H1 (cell line): ENCODE measurements at regions not wholly inside any gene's neighbourhood (a gene's known extent, or its start where the extent isn't known, plus 50 kb on each side); places are given as distances from the start of the nearest gene placed in this dataset.

Source experiments
- ATF2 ChIP-seq: IDR thresholded peaks from 2 replicates; pipeline ENCODE4 v1.6.1; 2012; ENCODE audit warnings: low read length, inconsistent platforms
- CHD1 ChIP-seq: IDR thresholded peaks from 2 replicates; pipeline ENCODE4 v1.6.1; 2012; ENCODE audit warnings: low read depth, low read length, improper control_type of control experiment
- EP300 ChIP-seq, 2 experiments: IDR thresholded peaks; 1 replicate in 1 of 2; 2 replicates in 1 of 2; pipeline ENCODE4 v1.6.1; 2011 to 2012; ENCODE audit warnings: low read depth in 2 of 2, low read length in 2 of 2, mild to moderate bottlenecking in 2 of 2, borderline replicate concordance in 1 of 2, inconsistent platforms in 1 of 2, moderate library complexity in 1 of 2
- GABPA ChIP-seq: IDR thresholded peaks from 2 replicates; pipeline ENCODE4 v1.6.1; 2011; ENCODE audit warnings: mild to moderate bottlenecking, low read length, moderate library complexity, borderline replicate concordance; ENCODE audit not compliant: insufficient read depth
- KDM5A ChIP-seq: fragments of 200-600 bp; IDR thresholded peaks from 2 replicates; pipeline ENCODE4 v1.7.1; 2012; ENCODE audit warnings: mild to moderate bottlenecking, low read length, inconsistent platforms, mixed read lengths
- POLR2A ChIP-seq, 2 experiments: IDR thresholded peaks; 1 replicate in 1 of 2; 2 replicates in 1 of 2; pipeline ENCODE4 v1.6.1; 2011; ENCODE audit warnings: low read depth in 2 of 2, low read length in 2 of 2, mild to moderate bottlenecking in 2 of 2; ENCODE audit errors: control extremely low read depth in 1 of 2
- RAD21 ChIP-seq, 2 experiments: IDR thresholded peaks in 1 of 2; conservative IDR thresholded peaks in 1 of 2; 2 replicates each; pipeline ENCODE4 v1.6.1; 2011; ENCODE audit warnings: low read depth in 2 of 2, low read length in 2 of 2, improper control_type of control experiment in 1 of 2, inconsistent platforms in 1 of 2, mild to moderate bottlenecking in 1 of 2, moderate library complexity in 1 of 2
- RNF2 ChIP-seq: fragments of 200-900, 300-1000 bp; sonication (generic); IDR thresholded peaks from 2 replicates; pipeline ENCODE4 v1.7.1; 2016; ENCODE audit warnings: borderline replicate concordance, low read depth, mild to moderate bottlenecking, antibody characterized with exemption, low read length; ENCODE audit not compliant: poor library complexity, severe bottlenecking; ENCODE audit errors: missing control alignments
- RXRA ChIP-seq: IDR thresholded peaks from 2 replicates; pipeline ENCODE4 v1.6.1; 2011; ENCODE audit warnings: low read depth, mild to moderate bottlenecking, low read length, moderate library complexity; ENCODE audit not compliant: insufficient read depth
- ZNF274 ChIP-seq: IDR thresholded peaks from 2 replicates; pipeline ENCODE4 v1.7.0; 2012; ENCODE audit warnings: low read length, borderline replicate concordance; ENCODE audit errors: extremely low read depth
- TF ChIP-seq, protein P1 (sequence below), 3 experiments: IDR thresholded peaks; 1 replicate in 2 of 3; 2 replicates in 1 of 3; pipeline versions ENCODE4 v1.5.1 to v1.6.1; 2011; ENCODE audit warnings: low read length in 3 of 3, mild to moderate bottlenecking in 3 of 3, inconsistent platforms in 2 of 3, low read depth in 1 of 3, moderate library complexity in 1 of 3; ENCODE audit not compliant: insufficient read depth in 1 of 3; ENCODE audit errors: control extremely low read depth in 1 of 3
- TF ChIP-seq, protein P2 (sequence below): IDR thresholded peaks from 2 replicates; pipeline ENCODE4 v1.6.1; 2012; ENCODE audit warnings: inconsistent platforms

GRCh38 chr1:37169743-37170275, 135.5 kb upstream of the GRIK3 start:
- no peak for TF ChIP-seq GABPA
- no peak for TF ChIP-seq ZNF274
- TF ChIP-seq, protein P1, sequence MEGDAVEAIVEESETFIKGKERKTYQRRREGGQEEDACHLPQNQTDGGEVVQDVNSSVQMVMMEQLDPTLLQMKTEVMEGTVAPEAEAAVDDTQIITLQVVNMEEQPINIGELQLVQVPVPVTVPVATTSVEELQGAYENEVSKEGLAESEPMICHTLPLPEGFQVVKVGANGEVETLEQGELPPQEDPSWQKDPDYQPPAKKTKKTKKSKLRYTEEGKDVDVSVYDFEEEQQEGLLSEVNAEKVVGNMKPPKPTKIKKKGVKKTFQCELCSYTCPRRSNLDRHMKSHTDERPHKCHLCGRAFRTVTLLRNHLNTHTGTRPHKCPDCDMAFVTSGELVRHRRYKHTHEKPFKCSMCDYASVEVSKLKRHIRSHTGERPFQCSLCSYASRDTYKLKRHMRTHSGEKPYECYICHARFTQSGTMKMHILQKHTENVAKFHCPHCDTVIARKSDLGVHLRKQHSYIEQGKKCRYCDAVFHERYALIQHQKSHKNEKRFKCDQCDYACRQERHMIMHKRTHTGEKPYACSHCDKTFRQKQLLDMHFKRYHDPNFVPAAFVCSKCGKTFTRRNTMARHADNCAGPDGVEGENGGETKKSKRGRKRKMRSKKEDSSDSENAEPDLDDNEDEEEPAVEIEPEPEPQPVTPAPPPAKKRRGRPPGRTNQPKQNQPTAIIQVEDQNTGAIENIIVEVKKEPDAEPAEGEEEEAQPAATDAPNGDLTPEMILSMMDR (IDR thresholded peaks at IDR 0.05; ENCODE audit: control extremely low read depth in 1 of 3, insufficient read depth in 1 of 3, low read depth in 1 of 3, low read length in 3 of 3): no peak
- TF ChIP-seq RXRA: no peak
- TF ChIP-seq RAD21 (IDR thresholded peaks at IDR 0.05 in 1 of 2, conservative IDR thresholded peaks at IDR 0.05 in 1 of 2; ENCODE audit: low read depth in 2 of 2, low read length in 2 of 2): no peak
- TF ChIP-seq CHD1: no peak
- TF ChIP-seq EP300 (IDR thresholded peaks at IDR 0.05; ENCODE audit: borderline replicate concordance in 1 of 2, low read depth in 2 of 2, low read length in 2 of 2): no peak
- no peak for TF ChIP-seq ATF2
- no peak for TF ChIP-seq RNF2
- TF ChIP-seq POLR2A (IDR thresholded peaks at IDR 0.05; ENCODE audit: control extremely low read depth in 1 of 2, low read depth in 2 of 2, low read length in 2 of 2): no peak
- TF ChIP-seq, protein P2, sequence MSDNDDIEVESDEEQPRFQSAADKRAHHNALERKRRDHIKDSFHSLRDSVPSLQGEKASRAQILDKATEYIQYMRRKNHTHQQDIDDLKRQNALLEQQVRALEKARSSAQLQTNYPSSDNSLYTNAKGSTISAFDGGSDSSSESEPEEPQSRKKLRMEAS: no peak
- no peak for TF ChIP-seq KDM5A
